ENCODE measurements at regions not wholly inside any gene's neighbourhood (a gene's known extent, or its start where the extent isn't known, plus 50 kb on each side); places are given as distances from the start of the nearest gene placed in this dataset.

GRCh38 chr12:25686351-25686750 lies 133.3 kb upstream of the LMNTD1 start:
- TF ChIP-seq CTCF (IDR thresholded peaks at IDR 0.05) = no peak
- TF ChIP-seq EZH2 (IDR thresholded peaks at IDR 0.05) = no peak

Measured in neural progenitor cell (in vitro differentiated cells).